HG03045 (cell line): ENCODE measurements at regions not wholly inside any gene's neighbourhood (a gene's known extent, or its start where the extent isn't known, plus 50 kb on each side); places are given as distances from the start of the nearest gene placed in this dataset.
"Not testable (repeated sequence)": the region's sequence is repeated elsewhere in the genome, so short reads cannot be mapped to it uniquely, and the experiment has no call there.

Source experiments
- ATAC-seq: cut with Tn5 transposase; IDR thresholded peaks from one replicate; pipeline ENCODE4 v1.9.1; 2021; ENCODE audit warnings: mild to moderate bottlenecking, moderate library complexity; ENCODE audit not compliant: unreplicated experiment

DNA sequence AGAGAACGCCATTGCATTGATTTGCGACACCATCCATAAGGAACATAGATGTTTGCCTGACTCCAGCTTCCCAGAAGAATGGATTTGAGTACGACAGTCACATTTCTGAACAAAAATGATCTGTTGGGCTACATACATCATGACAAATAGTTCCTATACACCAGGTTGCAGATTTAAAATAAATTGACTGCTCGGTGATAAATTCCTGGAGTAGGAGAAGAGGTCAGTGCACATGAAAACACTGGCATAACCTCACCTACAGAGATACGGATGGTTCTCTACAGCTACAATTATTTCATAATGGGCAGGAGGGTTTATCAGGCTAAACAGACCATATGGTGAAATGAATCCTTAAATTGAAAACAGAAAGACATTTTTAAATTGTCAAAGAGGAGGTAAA is 316.5 kb upstream of the ADARB2 start:
- no peak for ATAC-seq

DNA sequence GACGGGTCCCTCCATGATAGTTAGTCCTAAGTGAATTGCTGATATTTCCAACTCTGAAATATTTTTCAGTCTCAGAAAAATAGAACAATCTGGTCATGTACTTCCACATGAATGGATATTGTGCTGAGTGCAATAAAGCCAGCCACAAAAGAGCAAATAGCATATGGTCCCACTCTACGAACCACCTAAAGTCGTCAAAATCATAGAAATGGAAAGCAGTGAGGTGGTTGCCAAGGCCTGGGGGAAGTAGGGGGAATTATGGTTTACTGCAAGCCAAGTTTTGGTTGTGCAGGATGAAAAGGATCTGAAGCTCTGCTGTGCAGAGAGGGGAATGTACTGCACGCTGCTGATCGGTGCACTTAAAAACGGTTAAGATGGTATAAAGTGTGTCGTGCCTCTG is 313.8 kb upstream of the ADARB2 start:
- ATAC-seq: no peak

DNA sequence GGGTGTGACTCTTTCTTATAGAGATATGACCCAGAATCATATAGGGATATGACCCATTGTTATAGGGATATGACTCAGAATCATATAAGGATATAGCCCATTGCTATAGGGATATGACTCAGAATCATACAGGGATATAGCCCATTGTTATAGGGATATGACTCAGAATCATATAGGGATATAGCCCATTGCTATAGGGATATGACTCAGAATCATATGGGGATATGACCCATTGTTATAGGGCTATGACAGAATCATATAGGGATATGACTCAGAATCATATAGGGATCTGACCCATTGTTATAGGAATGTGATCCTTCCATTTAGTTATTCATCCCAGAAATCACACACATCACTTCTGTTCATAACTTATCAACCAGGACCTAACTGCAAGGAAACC is 312.2 kb upstream of the ADARB2 start:
- ATAC-seq: no peak

DNA sequence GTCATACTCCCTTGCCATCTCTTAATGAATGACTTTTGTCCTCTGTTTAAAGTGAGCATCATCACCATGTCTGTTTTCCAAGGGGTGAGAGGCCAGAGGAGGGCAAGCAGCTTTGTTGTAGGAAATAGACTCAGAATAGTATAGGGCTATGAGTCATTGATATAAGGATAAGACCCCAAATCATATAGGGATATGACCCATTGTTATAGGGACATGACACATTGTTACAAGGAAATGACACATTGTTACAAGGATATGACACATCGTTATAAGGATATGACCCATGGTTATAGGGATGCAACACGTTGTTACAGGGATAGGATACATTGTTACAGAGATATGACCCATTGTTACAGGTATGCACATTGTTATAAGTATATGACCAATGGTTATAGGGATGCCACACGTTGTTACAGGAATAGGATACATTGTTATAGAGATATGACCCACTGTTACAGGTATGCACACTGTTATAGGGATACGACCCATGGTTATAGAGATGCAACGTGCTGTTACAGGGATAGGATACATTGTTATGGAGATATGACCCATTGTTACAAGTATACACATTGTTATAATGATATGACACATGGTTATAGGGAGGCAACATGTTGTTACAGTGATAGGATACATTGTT is 311.1 kb upstream of the ADARB2 start:
- ATAC-seq: no peak

DNA sequence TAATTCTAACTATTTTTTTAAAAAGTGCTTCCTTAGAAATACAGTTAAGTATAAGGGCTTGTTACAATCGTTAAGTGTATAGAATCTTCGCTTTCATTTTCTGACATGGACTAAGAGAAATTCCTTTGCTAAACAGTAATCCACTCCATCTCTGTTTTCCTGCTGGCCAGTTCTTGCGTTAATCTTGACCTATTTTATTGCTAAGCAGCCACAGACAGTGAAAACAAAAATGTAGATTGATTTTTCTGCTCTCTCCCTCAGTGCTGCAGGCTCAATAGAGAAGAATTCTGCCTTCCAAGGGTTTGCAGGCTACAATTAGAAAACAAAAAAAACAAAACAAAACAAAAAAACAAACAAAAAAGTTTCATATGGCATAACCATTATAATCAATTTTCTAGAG is 310.4 kb upstream of the ADARB2 start:
- ATAC-seq: no peak

DNA sequence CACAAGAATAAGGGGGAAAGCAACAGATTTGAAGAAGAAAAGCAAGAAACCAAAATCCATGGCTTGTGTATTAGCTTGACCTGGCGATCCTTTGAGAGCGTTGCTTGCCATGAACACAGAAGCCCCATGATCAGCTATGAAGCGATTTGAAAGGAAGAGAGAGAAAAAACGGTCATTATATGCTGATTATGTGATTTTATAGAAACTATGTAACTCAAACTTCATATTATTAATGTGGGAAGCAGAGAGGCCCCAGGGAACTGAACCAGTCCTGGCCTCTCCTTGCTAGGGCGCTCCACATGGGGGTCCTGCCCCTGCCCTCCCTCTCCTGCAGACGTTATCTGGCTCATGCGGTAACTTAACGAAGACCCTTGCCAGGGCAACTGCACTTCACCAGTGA is 306.1 kb upstream of the ADARB2 start:
- no peak for ATAC-seq

DNA sequence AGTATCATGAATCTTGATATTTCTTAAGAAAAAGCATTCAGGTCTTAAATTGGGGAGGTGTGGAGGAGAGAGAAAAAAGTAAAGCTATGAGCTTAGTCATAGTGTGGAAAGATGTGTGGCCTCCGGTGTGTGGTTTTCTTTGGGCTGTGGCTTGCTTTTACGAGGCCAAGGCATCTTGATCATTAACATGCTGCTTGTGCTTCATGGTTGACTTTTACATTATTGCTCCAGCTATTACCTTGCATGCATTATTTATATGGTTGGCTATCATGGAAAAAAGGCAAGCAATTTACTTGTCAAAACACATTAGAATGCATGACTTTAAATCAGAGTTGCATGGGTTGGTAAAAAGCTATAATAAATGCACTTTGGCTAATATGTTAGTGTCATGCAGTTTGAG is 300.7 kb upstream of the ADARB2 start:
- no peak for ATAC-seq

DNA sequence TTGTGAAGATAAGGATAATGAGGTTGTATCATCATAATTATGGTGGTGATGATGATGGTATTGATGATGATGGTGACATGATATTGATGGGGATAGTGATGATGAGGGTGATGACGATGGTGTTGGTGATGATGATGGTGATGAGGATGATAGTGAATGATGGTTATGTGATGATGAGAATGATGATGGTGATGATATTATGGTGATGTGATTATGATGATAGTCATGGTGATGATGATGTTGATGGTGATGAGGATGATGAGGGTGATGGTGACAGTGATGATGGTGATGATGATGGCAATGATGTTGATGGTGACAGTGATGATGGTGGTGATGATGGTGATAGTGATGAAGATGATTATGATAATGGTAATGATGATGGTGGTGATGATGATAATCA is 299.9 kb upstream of the ADARB2 start:
- ATAC-seq: no peak

DNA sequence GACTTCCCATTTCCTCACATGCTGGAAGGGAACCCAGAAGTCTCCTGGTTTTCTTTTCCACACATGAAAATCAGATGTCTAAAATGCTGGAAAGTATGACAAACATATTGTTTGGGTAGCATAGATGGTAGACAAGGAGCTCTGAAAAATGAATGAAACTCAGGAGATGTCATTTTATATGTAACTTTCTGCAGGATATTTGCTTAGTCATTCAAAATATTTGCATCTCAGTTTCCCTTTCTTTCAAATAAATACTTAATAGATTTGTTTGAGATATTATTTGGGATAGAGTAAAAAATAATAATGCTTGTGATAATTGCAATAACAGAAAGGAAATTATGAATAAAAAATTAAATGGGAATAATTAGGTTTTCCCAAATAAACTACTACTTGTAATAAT is 298.9 kb upstream of the ADARB2 start:
- ATAC-seq: no peak

DNA sequence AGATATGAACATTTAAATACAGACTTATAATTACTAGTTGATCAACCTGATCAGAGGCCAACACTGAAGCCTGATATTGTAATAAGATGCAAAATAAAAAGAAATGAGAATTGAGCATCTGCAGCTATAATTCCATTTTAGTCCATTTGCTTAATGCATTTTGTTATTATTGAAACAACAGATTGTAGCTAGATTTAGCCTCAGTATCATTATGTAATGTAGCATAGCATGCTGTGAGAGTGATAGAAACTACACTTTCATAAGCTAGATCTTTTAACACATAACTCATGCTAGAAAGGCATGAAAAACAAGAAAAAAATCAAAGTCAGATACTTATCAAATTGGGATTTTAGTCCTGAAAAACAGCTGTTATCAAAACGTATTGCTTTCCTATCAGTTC is 292.7 kb upstream of the ADARB2 start:
- no peak for ATAC-seq

DNA sequence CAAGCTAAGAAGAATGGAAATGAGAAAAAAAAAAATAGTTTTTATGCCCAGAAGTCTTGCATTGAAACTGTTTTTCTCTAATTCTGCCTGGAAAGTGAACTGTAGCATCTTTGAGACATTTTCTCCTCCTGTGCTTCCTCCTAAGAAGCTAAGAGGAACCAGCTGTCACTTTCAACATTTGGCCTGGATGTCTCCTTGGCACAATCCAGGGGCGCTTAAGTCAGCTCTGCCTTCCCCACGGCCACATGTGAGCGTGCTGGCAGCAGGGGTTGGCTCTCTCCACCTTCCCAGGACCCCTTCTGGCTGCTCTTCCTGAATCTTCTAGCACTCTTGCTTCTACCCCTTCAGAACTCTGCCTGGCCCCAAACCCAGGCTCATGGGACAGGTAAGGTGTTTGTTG is 289.6 kb upstream of the ADARB2 start:
- no peak for ATAC-seq

DNA sequence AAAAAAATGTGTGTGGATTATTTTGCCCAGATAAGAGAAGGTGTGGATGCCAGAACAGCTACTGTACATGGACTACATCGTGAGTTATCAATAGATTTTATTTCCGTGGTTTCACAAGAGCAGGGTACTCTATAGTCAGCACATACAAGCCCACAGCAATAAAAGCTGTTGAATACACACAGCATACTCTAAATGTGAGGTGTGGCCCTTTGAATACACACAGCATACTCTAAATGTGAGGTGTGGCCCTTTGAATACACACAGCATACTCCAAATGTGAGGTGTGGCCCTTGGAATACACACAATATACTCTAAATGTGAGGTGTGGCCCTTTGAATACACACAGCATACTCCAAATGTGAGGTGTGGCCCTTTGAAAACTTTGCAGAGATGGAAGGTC is 287.4 kb upstream of the ADARB2 start:
- not testable (repeated sequence) for ATAC-seq

DNA sequence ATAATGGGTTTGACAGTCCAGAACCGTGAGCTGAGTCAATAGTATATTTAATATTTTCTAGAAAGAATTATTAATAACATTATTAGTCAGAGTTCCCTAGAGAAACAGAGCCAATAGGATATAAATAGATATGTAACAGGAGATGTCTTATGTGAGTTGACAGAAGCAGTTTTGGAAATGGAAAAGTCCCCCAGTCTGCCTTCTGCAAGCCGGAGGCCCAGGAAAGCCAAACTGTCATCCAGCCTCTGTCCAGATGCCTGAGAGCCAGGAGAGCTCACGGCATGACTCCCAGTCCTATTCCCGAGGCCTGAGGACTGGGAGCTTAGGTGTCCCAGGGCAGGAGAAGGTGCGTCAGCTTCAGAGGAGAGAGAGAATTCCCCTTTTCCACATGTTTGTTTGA is 286.4 kb upstream of the ADARB2 start:
- ATAC-seq: no peak

DNA sequence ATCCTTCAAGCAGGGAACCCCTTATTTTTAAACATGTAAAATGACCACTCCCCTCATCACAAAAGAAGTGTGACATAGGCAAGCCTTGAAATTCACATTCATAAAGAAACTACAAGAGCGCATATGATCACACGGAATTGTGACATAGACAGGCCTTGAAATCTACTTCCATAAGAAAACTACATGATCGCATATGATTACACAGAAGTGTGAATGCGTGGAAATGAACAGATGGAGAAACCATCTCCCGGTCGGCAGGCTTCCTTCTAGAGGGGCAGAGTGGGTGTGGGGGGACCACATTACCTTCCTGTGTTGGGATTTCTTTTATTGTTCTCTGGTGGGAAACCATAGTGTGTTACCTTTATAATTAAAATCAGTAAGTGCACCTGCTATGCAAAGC is 285.1 kb upstream of the ADARB2 start:
- no peak for ATAC-seq

DNA sequence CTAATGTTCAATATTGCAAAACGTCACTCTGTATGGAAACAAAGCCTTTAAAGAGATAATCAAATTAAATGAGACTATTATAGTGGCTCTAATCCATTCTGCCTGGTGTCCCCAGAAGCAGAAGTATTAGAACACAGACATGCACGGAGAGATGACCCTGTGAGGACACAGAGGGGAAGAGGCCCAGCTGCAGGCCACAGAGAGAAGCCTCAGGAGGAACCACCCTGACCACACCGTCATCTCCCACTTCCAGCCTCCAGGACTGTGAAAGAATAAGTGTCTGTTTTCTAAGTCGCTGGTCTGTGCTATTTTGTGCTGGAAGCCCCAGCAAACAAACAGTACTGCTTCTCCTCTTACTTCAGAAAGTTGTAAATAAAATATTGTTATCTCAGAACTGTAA is 283.5 kb upstream of the ADARB2 start:
- no peak for ATAC-seq

DNA sequence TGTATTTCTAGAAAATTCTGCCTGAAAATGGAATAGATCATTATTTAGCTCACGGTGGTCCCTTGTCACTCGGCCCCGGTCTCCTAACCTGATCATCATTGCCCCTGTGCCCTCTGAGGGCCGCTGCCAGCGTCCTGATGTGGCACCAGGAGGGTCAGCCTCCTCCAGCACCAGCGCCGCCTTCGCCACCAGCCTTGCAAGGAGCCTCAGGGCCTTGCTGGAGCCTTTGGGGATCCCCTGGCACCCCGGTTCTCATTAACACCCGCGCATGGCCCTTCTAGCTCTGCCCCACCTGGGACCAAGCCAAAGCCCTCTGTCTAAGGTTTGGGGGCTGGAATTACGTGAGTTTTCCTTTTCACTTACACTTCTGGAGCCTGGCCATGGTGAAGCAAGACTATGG is 282.5 kb upstream of the ADARB2 start:
- ATAC-seq: no peak

DNA sequence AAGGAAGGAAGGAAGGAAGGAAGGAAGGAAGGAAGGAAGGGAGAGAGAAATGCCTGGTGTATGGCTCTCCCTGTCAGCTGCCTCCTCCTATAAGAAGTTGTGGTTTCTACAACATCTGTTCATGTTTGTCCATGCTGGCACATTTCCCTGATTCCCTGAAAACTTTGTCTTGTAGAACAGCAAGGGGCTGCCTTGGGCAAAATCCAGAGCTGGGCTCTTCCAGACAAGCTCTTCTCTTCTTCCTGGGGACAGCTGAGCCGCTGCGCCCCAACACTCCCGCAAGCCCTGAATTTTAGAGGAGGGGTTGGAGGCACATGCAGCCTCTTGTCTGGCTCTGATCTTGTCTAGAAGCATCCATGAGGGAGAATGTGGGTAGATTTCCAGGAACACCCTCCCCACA is 282.0 kb upstream of the ADARB2 start:
- no peak for ATAC-seq

DNA sequence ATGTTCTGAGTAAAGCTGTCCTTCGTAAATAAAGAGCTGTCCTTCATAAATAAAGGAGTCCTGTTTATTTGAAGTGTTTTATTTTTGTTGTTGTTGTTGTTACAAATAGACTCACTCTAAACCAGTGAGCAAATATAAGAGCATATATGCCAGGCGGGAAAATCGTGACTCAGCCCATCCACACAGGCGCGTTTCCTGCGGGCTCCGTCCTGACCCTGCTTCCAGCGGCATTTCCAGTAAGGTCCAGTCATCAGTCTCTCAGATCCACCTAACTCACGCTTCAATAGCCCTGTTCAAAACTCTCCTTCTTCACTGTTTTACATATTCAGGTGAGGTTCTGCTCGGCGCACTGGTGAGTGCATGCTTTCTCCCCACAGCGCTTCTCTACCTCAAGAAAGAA is 277.2 kb upstream of the ADARB2 start:
- no peak for ATAC-seq

DNA sequence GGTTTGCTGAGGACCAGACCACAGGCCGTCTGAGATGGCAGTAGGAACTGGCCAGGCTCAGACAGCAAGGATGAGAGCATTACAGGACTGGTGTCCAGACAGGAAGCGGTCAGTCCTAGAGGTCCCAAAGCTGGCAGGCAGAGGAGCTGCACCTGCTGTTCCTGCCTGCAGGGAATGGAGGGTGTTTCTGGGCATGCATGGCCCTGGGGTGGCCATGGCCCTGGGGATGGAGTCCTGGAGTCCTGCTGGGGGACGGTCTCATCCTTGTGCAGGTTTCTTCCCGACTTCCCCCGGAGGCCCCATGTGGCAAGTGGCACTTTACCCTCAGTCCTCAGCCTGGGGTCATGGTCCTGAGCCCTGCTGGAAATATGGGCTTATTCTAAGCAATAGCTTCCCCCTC is 274.9 kb upstream of the ADARB2 start:
- no peak for ATAC-seq

DNA sequence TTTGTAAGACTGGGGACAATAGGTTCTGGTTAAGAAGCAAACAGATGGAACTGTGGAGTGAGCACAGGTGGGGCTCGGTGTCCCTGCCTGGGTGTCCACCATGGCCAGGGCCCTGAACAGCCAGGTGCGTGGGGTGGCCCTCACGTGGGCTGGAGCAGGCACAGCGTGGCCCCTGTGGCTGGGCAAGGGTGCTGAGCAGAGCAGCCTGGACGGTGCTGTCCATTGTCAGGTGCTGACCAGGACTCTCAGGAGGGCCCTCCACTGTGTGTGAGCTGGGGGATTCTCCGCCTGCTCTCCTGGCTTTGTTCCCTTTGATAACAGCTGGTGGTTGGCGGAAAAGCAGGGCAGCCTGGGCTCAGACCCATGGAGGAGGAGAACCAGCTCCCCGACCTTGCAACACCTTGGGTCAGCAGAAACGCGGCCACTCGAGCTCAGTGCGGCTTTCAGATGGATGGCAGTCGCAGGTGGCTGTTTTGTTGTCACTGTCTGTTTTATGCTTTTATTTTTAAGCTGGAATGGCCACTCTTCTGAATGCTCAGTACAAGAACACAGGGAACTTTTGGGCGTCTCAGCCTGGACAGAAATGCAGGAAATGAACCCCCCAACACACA is 273.9 kb upstream of the ADARB2 start:
- no peak for ATAC-seq

DNA sequence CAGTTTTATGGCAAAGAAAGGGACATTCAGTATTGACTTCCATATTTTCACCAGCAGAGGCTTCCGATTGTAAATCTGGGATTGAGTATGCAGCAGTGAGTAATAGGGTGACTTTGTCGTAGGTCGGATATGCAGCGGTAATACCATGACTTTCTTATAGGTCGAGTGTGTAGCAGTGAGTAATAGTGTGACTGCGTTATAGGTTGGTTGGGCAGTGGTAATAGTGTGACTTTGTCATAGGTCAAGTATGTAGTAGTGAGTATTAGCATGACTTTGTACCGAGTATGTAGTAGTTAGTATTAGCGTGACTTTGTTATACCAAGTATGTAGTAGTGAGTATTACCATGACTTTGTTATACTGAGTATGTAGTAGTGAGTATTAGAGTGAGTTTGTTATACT is 268.2 kb upstream of the ADARB2 start:
- ATAC-seq: no peak

DNA sequence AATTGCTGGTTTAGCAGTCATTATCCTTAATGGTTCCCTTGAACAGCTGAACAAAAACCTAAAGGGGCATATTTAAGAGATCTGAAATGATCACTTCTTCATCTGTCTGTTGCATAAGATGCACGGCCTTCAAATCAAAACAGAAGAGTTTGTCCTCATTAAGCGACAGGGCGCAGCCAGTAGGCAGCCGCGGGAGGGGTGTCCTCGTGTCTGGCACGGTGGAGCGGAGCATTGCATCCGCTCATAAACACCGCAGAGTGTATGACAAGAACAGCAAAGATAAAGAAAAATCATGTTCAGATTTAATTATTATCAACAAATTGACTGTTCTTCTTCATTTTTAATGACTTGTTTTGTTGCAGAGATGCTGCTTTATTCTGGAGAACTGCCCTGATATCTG is 255.6 kb upstream of the ADARB2 start:
- no peak for ATAC-seq

DNA sequence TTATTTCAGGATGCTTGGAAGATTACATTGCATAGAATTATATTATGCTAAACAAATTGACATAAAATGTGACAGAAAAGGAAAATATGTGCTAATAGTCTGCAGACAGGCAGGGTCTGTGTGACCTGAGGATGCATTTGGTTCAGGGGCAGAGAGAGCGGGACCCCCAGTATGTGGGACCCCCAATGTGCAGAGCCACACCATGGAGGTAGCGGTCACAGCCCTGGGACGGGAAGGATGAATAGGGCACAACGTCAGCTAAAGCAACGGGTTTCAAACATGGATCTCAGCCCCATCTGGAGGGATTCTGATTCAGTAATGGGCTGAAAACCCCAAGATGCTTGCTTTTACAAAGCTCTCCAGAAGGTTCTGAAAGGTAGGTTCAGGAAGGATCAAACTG is 251.8 kb upstream of the ADARB2 start:
- no peak for ATAC-seq
